HEK293 (cell line): ENCODE measurements at regions not wholly inside any gene's neighbourhood (a gene's known extent, or its start where the extent isn't known, plus 50 kb on each side); places are given as distances from the start of the nearest gene placed in this dataset.

Experiments
- CTCF ChIA-PET: fragments of 350-600 bp; formaldehyde crosslinking; extraction: SDS; loops from one replicate; lab custom pipeline; 2021; ENCODE audit warnings: antibody characterized with exemption; lab: Yijun Ruan, JAX
- POLR2A ChIA-PET: fragments of 300-600 bp; formaldehyde crosslinking; extraction: SDS; loops from one replicate; lab custom pipeline; 2020; ENCODE audit warnings: antibody characterized with exemption, inconsistent platforms; lab: Yijun Ruan, JAX
- H3K27ac ChIP-seq: fragments of 200-500 bp; sonication (Bioruptor generic); 2 replicates; pipeline ENCODE4 v1.5.1; 2014; ENCODE audit warnings: low read depth, low read length, control low read depth, inconsistent platforms; ENCODE audit errors: extremely low read depth
- H3K36me3 ChIP-seq, 2 experiments: fragments of 200-500 bp in 1 of 2; sonication (Bioruptor generic) in 1 of 2; 1 replicate in 1 of 2; 2 replicates in 1 of 2; pipeline ENCODE4 v1.5.1; 2014 to 2017; ENCODE audit warnings: inconsistent platforms in 2 of 2, low read length in 2 of 2; ENCODE audit not compliant: control insufficient read depth in 2 of 2, insufficient read depth in 1 of 2
- H3K4me1 ChIP-seq: fragments of 200-500 bp; sonication (Bioruptor generic); 2 replicates; pipeline ENCODE4 v1.5.1; 2014; ENCODE audit warnings: mild to moderate bottlenecking, low read length, inconsistent platforms; ENCODE audit not compliant: control insufficient read depth, insufficient read depth
- H3K4me3 ChIP-seq: 2 replicates; pipeline ENCODE4 v1.5.1; 2011; ENCODE audit warnings: low read depth, mild to moderate bottlenecking, control low read depth, low read length, moderate library complexity
- H3K9me3 ChIP-seq: fragments of 200-500 bp; sonication (Bioruptor generic); 2 replicates; pipeline ENCODE4 v1.5.1; 2014; ENCODE audit warnings: low read depth, low read length, inconsistent platforms; ENCODE audit not compliant: control insufficient read depth, insufficient read depth
- AEBP2 ChIP-seq: fragments of 450-650 bp; formaldehyde crosslinking; IDR thresholded peaks from 2 replicates; pipeline ENCODE4 v1.5.1; 2016; ENCODE audit warnings: missing biosample characterization, missing genetic modification characterization, borderline replicate concordance
- HIC1 ChIP-seq: fragments of 450-650 bp; formaldehyde crosslinking; IDR thresholded peaks from 2 replicates; pipeline ENCODE4 v1.5.1; 2016; ENCODE audit warnings: missing biosample characterization, missing genetic modification characterization
- HOXD13 ChIP-seq: sonication (generic); formaldehyde crosslinking; IDR thresholded peaks from 2 replicates; pipeline ENCODE4 v1.8.0; 2022; ENCODE audit warnings: missing genetic modification reagents, borderline replicate concordance
- IKZF3 ChIP-seq: fragments of 450-650 bp; IDR thresholded peaks from 2 replicates; pipeline ENCODE4 v1.5.0; 2018; ENCODE audit warnings: missing biosample characterization, mild to moderate bottlenecking, missing genetic modification characterization, moderate library complexity
- KLF7 ChIP-seq: fragments of 450-650 bp; formaldehyde crosslinking; IDR thresholded peaks from 2 replicates; pipeline ENCODE4 v1.5.1; 2016; ENCODE audit warnings: missing biosample characterization, missing genetic modification characterization, borderline replicate concordance
- MZF1 ChIP-seq: fragments of 450-650 bp; formaldehyde crosslinking; IDR thresholded peaks from 2 replicates; pipeline ENCODE4 v1.5.1; 2017; ENCODE audit warnings: missing biosample characterization, missing genetic modification characterization, borderline replicate concordance
- PATZ1 ChIP-seq: fragments of 450-650 bp; formaldehyde crosslinking; IDR thresholded peaks from 2 replicates; pipeline ENCODE4 v1.5.1; 2016; ENCODE audit warnings: missing biosample characterization, missing genetic modification characterization
- PRDM1 ChIP-seq: fragments of 450-650 bp; formaldehyde crosslinking; IDR thresholded peaks from 2 replicates; pipeline ENCODE4; 2016; ENCODE audit warnings: missing biosample characterization, missing genetic modification characterization
- PRDM2 ChIP-seq: fragments of 450-650 bp; formaldehyde crosslinking; IDR thresholded peaks from 2 replicates; pipeline ENCODE4 v1.5.1; 2016; ENCODE audit warnings: missing biosample characterization, missing genetic modification characterization, borderline replicate concordance
- SP7 ChIP-seq: fragments of 450-650 bp; formaldehyde crosslinking; IDR thresholded peaks from 2 replicates; pipeline ENCODE4 v1.5.1; 2016; ENCODE audit warnings: missing biosample characterization, missing genetic modification characterization
- TRIM28 ChIP-seq: IDR thresholded peaks from 2 replicates; pipeline ENCODE4 v1.6.1; 2011; ENCODE audit warnings: low read length, control low read depth, borderline replicate concordance
- ZFP69B ChIP-seq: fragments of 450-650 bp; formaldehyde crosslinking; IDR thresholded peaks from 2 replicates; pipeline ENCODE4 v1.5.1; 2016; ENCODE audit warnings: missing biosample characterization, missing genetic modification characterization
- ZNF280D ChIP-seq: fragments of 450-650 bp; formaldehyde crosslinking; IDR thresholded peaks from 2 replicates; pipeline ENCODE4 v1.5.1; 2016; ENCODE audit warnings: missing biosample characterization, missing genetic modification characterization
- ZNF311 ChIP-seq: fragments of 450-650 bp; formaldehyde crosslinking; IDR thresholded peaks from 2 replicates; pipeline ENCODE4 v1.5.1; 2017; ENCODE audit warnings: missing biosample characterization, missing genetic modification characterization, borderline replicate concordance
- ZNF510 ChIP-seq: fragments of 450-650 bp; formaldehyde crosslinking; IDR thresholded peaks from 2 replicates; pipeline ENCODE4 v1.5.1; 2018; ENCODE audit warnings: mild to moderate bottlenecking, missing genetic modification characterization, missing biosample characterization; ENCODE audit not compliant: insufficient replicate concordance
- ZNF514 ChIP-seq: fragments of 450-650 bp; formaldehyde crosslinking; IDR thresholded peaks from 2 replicates; pipeline ENCODE4 v1.5.1; 2016; ENCODE audit warnings: missing biosample characterization, missing genetic modification characterization
- ZNF639 ChIP-seq: fragments of 450-650 bp; formaldehyde crosslinking; IDR thresholded peaks from 2 replicates; pipeline ENCODE4 v1.5.1; 2016; ENCODE audit warnings: missing biosample characterization, missing genetic modification characterization
- ZNF664 ChIP-seq: fragments of 450-650 bp; formaldehyde crosslinking; IDR thresholded peaks from 2 replicates; pipeline ENCODE4 v1.5.1; 2016; ENCODE audit warnings: missing biosample characterization, missing genetic modification characterization
- ZNF707 ChIP-seq: fragments of 450-650 bp; formaldehyde crosslinking; IDR thresholded peaks from 2 replicates; pipeline ENCODE4 v1.5.1; 2016; ENCODE audit warnings: missing biosample characterization, missing genetic modification characterization
- ZNF777 ChIP-seq: fragments of 450-650 bp; formaldehyde crosslinking; IDR thresholded peaks from 2 replicates; pipeline ENCODE4 v1.5.1; 2017; ENCODE audit warnings: missing biosample characterization, missing genetic modification characterization, borderline replicate concordance

GRCh38 chr10:78319841-78320240 lies 286.2 kb downstream of the RPS24 start (continued):
- TF ChIP-seq PRDM2, result no peak
- TF ChIP-seq HOXD13 (CRISPR knock-in tag), result no peak
- no peak for TF ChIP-seq ZNF664 (tag by site-specific recombination)

- no peaks in the 10 kb centered on the region for H3K4me1 ChIP-seq
- H3K4me3 ChIP-seq, result no peak overlapping the region
- H3K9me3 ChIP-seq, result no peaks in the 10 kb centered on the region
- H3K36me3 ChIP-seq, result no peaks in the 10 kb centered on the region
- H3K27ac ChIP-seq, result no peak overlapping the region
- CTCF ChIA-PET, result no interaction called here
- no peak for TF ChIP-seq SP7 (tag by site-specific recombination)
- TF ChIP-seq ZNF510, result no peak
- no peak for TF ChIP-seq ZNF707 (tag by site-specific recombination)
- no peak for TF ChIP-seq MZF1 (tag by site-specific recombination)
- TF ChIP-seq TRIM28, result no peak
- no peak for TF ChIP-seq PRDM1 (tag by site-specific recombination)
- no peak for TF ChIP-seq ZNF311 (tag by site-specific recombination)
- no peak for TF ChIP-seq ZNF514
- no peak for TF ChIP-seq KLF7 (tag by site-specific recombination)
- no peak for TF ChIP-seq PATZ1
- no peak for TF ChIP-seq ZNF280D (tag by site-specific recombination)
- TF ChIP-seq IKZF3 (tag by site-specific recombination), result no peak
- no peak for TF ChIP-seq AEBP2 (tag by site-specific recombination)
- TF ChIP-seq ZNF639 (tag by site-specific recombination), result no peak
- TF ChIP-seq ZNF777 (tag by site-specific recombination), result no peak
- TF ChIP-seq HIC1, result no peak
- TF ChIP-seq ZFP69B (tag by site-specific recombination), result no peak
- TF ChIP-seq, all 188 proteins: peak for 0
- POLR2A ChIA-PET, result no interaction called here
Measured at GRCh38 chr10:78320506-78320905, 286.8 kb downstream of the RPS24 start.
